Neural progenitor cell (in vitro differentiated cells): ENCODE measurements at regions not wholly inside any gene's neighbourhood (a gene's known extent, or its start where the extent isn't known, plus 50 kb on each side); places are given as distances from the start of the nearest gene placed in this dataset.

ENCODE experiments used
- CTCF ChIP-seq: fragments of 200-600 bp; sonication (generic); IDR thresholded peaks from 2 replicates; pipeline ENCODE4 v1.5.1; 2017; ENCODE audit warnings: antibody characterized with exemption, mild to moderate bottlenecking
- EZH2 ChIP-seq: fragments of 200-600 bp; sonication (generic); IDR thresholded peaks from 2 replicates; pipeline ENCODE4 v1.6.1; 2017; ENCODE audit warnings: antibody characterized with exemption, mild to moderate bottlenecking, moderate library complexity

- no peak for TF ChIP-seq EZH2
- TF ChIP-seq CTCF: no peak
Measured at GRCh38 chr3:152095472-152095871, 173.3 kb upstream of the MBNL1 start.
